GM12891 (cell line): ENCODE measurements at regions not wholly inside any gene's neighbourhood (a gene's known extent, or its start where the extent isn't known, plus 50 kb on each side); places are given as distances from the start of the nearest gene placed in this dataset.

Source experiments
- PAX5 ChIP-seq: IDR thresholded peaks from 2 replicates; pipeline ENCODE4 v1.6.1; 2011; ENCODE audit warnings: low read length, moderate library complexity, mild to moderate bottlenecking; ENCODE audit not compliant: insufficient read depth, severe bottlenecking
- POLR2A ChIP-seq: IDR thresholded peaks from 2 replicates; pipeline ENCODE4 v1.6.1; 2011; ENCODE audit warnings: low read depth, low read length, control low read depth
- POLR2AphosphoS5 ChIP-seq: IDR thresholded peaks from 2 replicates; pipeline ENCODE4 v1.6.1; 2011; ENCODE audit warnings: low read depth, low read length, control low read depth

- no peak for TF ChIP-seq POLR2A
- no peak for TF ChIP-seq PAX5
- TF ChIP-seq POLR2AphosphoS5: no peak
Observed at GRCh38 chr3:118151164-118151563, 883.5 kb downstream of the IGSF11 start.
